DMS53 treated with DMSO at 0.1 percent for 48 hours (cell line): ENCODE measurements at regions not wholly inside any gene's neighbourhood (a gene's known extent, or its start where the extent isn't known, plus 50 kb on each side); places are given as distances from the start of the nearest gene placed in this dataset.

Source experiments
- DNase-seq: peaks from one replicate; lab custom pipeline; 2025; ENCODE audit not compliant: unreplicated experiment; lab: John Stamatoyannopoulos, UW

DNA sequence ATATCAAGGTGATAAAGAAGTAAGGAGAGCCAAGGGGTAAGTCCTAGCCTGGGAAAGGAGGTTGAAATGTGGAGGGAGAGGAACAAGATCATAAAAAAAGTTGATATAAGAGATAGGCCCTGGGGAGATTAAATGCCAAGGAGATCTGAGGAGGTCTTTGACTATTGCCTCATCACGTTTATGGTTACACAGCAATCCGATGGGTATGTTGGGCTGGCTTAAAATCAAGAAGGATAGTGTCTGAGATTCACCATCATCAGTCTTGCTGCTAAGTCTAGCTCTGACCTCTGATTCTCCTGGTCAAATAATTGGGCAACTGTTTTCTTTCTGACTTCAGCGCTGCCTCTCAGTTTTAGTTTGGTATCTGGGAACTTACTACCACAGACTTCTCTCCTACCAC, 416.3 kb downstream of the GPATCH2 start:
- DNase-seq = no peak

DNA sequence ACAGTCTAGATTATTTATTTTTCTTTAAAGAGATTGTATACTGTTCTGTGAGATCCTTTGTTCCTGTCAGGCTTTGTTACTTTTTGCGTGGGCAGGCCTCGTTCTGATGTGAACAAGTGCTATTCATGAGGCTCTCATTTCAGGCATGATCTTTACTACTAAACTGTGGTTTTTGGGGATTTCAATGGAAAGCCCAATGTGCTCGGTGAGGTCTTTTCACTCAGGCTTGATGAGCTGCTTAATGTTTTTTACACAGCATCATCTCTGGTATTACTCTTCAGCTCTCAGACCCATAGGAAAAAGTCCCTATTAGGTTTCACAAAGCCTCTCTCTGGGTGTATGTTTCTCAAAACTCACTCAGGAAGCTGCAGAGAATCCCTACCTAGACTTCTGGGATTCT, 419.4 kb downstream of the GPATCH2 start:
- no peak for DNase-seq

DNA sequence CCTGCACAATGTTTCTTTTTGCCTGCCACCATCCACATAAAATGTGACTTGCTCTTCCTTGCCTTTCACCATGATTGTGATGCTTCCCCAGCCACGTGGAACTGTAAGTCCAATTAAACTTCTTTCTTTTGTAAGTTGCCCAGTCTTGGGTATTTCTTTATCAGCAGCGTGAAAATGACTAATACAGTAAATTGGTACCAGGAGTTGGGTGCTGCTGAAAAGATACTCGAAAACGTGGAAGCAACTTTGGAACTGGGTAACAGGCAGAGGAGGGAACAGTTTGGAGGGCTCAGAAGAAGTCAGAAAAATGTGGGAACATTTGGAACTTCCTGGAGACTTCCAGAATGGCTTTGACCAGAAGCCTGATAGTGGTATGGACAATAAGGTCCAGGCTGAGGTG, 425.3 kb downstream of the GPATCH2 start:
- DNase-seq = no peak

- no peak for DNase-seq
Observed at GRCh38 chr1:217196616-217197015, 434.3 kb downstream of the GPATCH2 start.

DNA sequence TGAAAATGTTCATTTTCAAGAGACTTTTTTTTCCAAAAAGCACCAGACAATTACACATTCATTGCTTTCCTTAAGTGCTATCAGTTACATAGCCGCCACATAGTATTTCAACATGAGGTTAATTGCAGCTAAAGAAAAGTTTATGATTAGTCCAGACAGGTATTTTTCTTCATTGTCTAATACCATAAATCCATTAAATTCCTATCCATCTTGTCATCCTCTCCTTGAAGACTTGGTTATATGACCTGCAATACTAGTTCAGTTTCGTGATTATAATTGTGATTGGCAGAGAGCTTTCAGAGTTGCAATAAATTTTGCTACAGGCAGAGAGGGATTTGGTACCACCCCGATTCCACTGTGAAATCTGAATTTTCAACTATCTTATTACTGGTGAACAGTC, 437.7 kb downstream of the GPATCH2 start:
- DNase-seq = no peak

- no peak for DNase-seq
Observed at GRCh38 chr1:217191441-217191840, 439.4 kb downstream of the GPATCH2 start.

- DNase-seq = no peak
Observed at GRCh38 chr1:217190359-217190758, 440.5 kb downstream of the GPATCH2 start.

DNA sequence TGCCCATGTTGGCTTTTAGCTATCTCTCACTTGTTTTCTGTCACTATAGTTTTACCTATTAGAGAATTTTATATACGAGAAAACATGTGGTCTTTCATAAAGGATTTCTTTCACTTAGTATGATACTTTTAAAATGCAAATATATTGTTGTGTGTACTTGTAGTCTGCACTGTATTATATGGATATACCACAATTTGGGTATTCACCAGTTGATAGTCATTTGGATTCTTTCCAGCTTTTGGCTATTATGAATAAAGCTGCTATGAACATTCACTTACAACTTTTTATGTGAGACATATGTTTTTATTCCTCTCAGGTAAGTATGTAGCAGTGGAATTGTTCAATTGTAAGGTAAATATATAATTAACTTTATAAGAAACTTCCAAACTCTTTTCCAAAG, 441.5 kb downstream of the GPATCH2 start:
- no peak for DNase-seq

DNA sequence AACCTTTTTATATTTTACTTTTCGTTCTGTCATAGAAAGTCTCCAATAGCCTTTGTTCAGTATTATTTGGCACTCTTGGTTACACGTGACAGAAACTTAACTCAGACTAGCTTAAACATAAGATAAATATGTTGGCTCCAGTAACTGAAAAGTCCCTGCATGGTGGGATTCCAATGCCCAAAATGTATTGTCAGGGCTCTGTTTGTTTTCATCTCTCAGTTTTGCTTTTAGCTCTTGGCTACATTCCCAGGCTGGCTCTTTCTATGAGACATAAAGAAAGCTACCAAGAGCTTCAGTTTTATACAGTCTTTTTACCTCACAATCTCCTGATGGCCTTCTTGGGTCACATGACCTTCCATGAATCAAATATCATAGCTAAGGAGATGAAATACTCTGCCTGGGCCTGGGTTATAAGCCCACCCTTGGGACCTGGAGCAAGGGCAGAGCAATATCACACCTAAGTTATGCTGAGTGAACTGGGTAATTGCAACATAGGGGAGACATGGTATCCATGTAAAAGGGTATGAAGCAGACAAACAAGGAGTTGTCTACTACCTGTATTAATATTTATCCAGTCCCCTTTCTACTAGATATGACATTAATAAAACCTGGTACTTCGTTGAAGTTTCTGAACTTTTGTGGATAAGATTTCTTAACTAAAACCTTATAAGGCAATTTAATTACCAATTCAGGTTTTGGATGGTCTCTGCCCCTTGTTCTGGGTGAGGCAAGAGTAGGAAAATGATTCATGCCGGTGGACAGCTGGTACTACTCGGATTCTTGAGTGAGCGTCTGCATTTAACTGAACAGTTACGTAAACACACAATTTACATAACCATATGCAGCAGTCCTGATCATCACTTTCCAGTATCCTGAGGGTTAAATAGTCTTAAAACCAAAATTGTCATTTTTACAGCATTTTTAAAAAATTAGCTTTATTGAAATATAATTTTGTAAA, 442.3 kb downstream of the GPATCH2 start:
- DNase-seq = no peak

- no peak for DNase-seq
Observed at GRCh38 chr1:217186664-217187063, 444.2 kb downstream of the GPATCH2 start.

GRCh38 chr1:217184854-217185253, 446.0 kb downstream of the GPATCH2 start:
- DNase-seq = no peak

DNA sequence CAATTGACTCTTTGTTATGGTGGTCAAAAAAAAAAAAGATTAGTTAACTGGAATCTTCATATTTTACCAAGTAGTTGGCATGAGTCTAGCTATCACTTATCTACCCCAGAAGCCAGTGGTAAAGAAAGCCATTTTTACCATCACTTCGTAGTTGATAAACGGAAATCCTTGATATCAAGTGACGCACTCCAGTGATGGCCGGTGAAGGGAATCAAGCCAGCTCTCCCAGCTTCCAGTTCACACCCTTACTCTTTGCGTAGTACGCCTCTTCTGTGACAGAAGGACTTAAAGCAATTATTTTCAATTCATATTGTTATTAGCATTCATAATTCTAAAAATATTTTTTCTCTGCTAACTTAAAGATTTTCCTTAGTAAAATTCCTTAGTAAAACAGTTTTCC, 447.9 kb downstream of the GPATCH2 start:
- DNase-seq = no peak

GRCh38 chr1:217181756-217182155, 449.1 kb downstream of the GPATCH2 start:
- no peak for DNase-seq

GRCh38 chr1:217181176-217181746, 449.6 kb downstream of the GPATCH2 start:
- no peak for DNase-seq

- DNase-seq = no peak
Observed at GRCh38 chr1:217180443-217180842, 450.4 kb downstream of the GPATCH2 start.

DNA sequence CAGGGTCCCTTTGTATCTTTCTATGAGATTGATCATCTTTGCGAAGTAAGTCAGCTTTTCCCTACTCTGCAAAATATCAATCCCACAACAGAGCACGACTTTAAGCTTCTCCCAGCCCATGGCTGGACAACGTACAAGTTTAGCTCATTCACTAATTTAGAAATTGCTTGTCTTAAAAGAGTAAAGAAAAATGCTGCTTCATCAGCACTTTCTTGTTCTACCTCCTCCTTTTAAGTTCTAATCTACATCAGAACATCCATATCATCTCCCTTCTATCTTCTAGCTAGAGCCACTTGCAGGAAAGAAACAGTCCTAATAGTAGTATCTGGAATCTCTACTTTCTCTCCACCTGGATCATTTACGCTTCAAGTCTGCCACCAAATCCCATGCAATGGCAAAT, 441.2 kb upstream of the ESRRG start:
- DNase-seq = no peak

DNA sequence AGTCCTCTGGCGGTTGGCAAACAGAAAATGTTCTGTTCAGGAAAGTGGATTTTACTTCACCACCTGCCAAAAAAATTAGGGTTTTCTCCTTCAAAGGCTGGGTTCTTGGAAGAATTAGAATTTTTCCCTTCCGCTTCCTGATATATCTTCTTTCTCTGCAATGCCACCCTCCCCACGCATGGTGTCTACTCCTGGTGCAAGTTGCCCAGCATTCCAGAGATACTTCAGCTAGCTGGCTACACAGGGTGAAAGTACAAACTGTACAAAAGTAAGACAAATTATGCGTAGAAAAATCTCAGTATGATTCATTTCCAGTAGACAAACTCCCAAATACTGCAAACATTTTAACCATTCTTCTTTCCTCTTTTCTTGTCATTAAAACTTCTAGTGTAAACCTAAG, 430.1 kb upstream of the ESRRG start:
- DNase-seq = no peak

GRCh38 chr1:217150366-217150765, 427.1 kb upstream of the ESRRG start:
- DNase-seq = no peak

GRCh38 chr1:217149791-217150190, 426.6 kb upstream of the ESRRG start:
- no peak for DNase-seq

DNA sequence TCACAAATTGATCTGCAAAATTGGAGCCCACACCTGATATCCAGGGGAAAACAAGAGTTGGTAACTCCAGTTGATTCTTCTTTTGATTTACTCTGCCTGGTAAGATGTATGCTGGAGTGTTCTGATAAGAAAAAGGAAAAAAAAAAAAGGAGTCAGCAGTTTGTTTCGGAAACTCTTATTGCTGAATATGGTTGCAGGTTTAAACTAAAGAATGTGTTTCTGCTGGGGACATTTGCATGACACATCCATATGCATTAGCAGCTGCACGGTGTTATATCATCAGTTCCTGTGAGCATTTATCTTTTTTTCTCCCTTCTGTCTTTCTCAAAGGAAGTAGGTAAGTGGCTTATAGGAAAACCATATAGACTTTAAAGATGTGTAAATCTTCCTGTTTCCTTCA, 418.5 kb upstream of the ESRRG start:
- DNase-seq = no peak

GRCh38 chr1:217140041-217140901, 417.0 kb upstream of the ESRRG start:
- DNase-seq = no peak

GRCh38 chr1:217139513-217139912, 416.3 kb upstream of the ESRRG start:
- DNase-seq = no peak
